ENCODE measurements at regions not wholly inside any gene's neighbourhood (a gene's known extent, or its start where the extent isn't known, plus 50 kb on each side); places are given as distances from the start of the nearest gene placed in this dataset.

- DNase-seq (ENCODE audit: extremely low spot score), result no peak
- POLR2A ChIA-PET, result no interaction called here
- CTCF ChIA-PET, result no interaction called here
- TF ChIP-seq SP1 (IDR thresholded peaks at IDR 0.05) (no peak), BHLHE40 (IDR thresholded peaks at IDR 0.05; ENCODE audit: borderline replicate concordance) (no peak), NFRKB (IDR thresholded peaks at IDR 0.05) (no peak), ZNF384 (IDR thresholded peaks at IDR 0.05) (no peak), ELF4 (IDR thresholded peaks at IDR 0.05) (no peak), TARDBP (IDR thresholded peaks at IDR 0.05) (no peak), CTBP1 (IDR thresholded peaks at IDR 0.05; ENCODE audit: borderline replicate concordance) (no peak), FOXK2 (IDR thresholded peaks at IDR 0.05) (no peak), SUZ12 (IDR thresholded peaks at IDR 0.05) (no peak), LEF1 (IDR thresholded peaks at IDR 0.05; ENCODE audit: borderline replicate concordance) (no peak), ARNT (IDR thresholded peaks at IDR 0.05) (no peak), L3MBTL2 (conservative IDR thresholded peaks at IDR 0.05) (no peak), FOXM1 (IDR thresholded peaks at IDR 0.05; ENCODE audit: borderline replicate concordance) (no peak), FOXA1 (IDR thresholded peaks at IDR 0.05) (no peak), PKNOX1 (IDR thresholded peaks at IDR 0.05) (no peak)
These were observed 191.5 kb downstream of the ZBBX start for GRCh38 chr3:167188592-167188991.

GRCh38 chr3:167187221-167187620 is 192.9 kb downstream of the ZBBX start:
- no peak for DNase-seq (ENCODE audit: extremely low spot score)
- CTCF ChIA-PET, result no interaction called here
- TF ChIP-seq ZNF384 (IDR thresholded peaks at IDR 0.05) (no peak), ARNT (IDR thresholded peaks at IDR 0.05) (no peak), BHLHE40 (IDR thresholded peaks at IDR 0.05; ENCODE audit: borderline replicate concordance) (no peak)
- POLR2A ChIA-PET, result no interaction called here

- CTCF ChIA-PET, result no interaction called here
- TF ChIP-seq L3MBTL2 (conservative IDR thresholded peaks at IDR 0.05) (no peak), FOXM1 (IDR thresholded peaks at IDR 0.05; ENCODE audit: borderline replicate concordance) (no peak), NFRKB (IDR thresholded peaks at IDR 0.05) (no peak), ZNF384 (IDR thresholded peaks at IDR 0.05) (no peak), LEF1 (IDR thresholded peaks at IDR 0.05; ENCODE audit: borderline replicate concordance) (no peak), BHLHE40 (IDR thresholded peaks at IDR 0.05; ENCODE audit: borderline replicate concordance) (no peak), FOXA1 (IDR thresholded peaks at IDR 0.05) (no peak), SUZ12 (IDR thresholded peaks at IDR 0.05) (no peak), ELF4 (IDR thresholded peaks at IDR 0.05) (no peak), SP1 (IDR thresholded peaks at IDR 0.05) (no peak), HDGF (IDR thresholded peaks at IDR 0.05; ENCODE audit: borderline replicate concordance) (no peak), CTBP1 (IDR thresholded peaks at IDR 0.05; ENCODE audit: borderline replicate concordance) (no peak), FOXK2 (IDR thresholded peaks at IDR 0.05) (no peak), PKNOX1 (IDR thresholded peaks at IDR 0.05) (no peak)
- POLR2A ChIA-PET, result no interaction called here
- peak; percentile 15 for DNase-seq (ENCODE audit: extremely low spot score)
These were observed 195.6 kb downstream of the ZBBX start for GRCh38 chr3:167184511-167184910.

- CTCF ChIA-PET, result no interaction called here
- POLR2A ChIA-PET, result no interaction called here
- no peak for DNase-seq (ENCODE audit: extremely low spot score)
- TF ChIP-seq PKNOX1 (IDR thresholded peaks at IDR 0.05) (no peak), FOXK2 (IDR thresholded peaks at IDR 0.05) (no peak), FOXM1 (IDR thresholded peaks at IDR 0.05; ENCODE audit: borderline replicate concordance) (no peak), L3MBTL2 (conservative IDR thresholded peaks at IDR 0.05) (no peak), ZNF384 (IDR thresholded peaks at IDR 0.05) (no peak)
These were observed 207.7 kb downstream of the ZBBX start for GRCh38 chr3:167172377-167172776.

- DNase-seq (ENCODE audit: extremely low spot score), result no peak
- CTCF ChIA-PET, result interaction anchor here (0.6 kb wide), 1 partner anchor 140 kb away, joined by 3 read pairs; no protein-coding TSS in a partner anchor
- POLR2A ChIA-PET, result no interaction called here
- no peak for TF ChIP-seq SUZ12 (IDR thresholded peaks at IDR 0.05)
- no peak for TF ChIP-seq TARDBP (IDR thresholded peaks at IDR 0.05)
- no peak for TF ChIP-seq FOXA1 (IDR thresholded peaks at IDR 0.05)
- no peak for TF ChIP-seq ARNT (IDR thresholded peaks at IDR 0.05)
- TF ChIP-seq PKNOX1 (IDR thresholded peaks at IDR 0.05), result no peak
- TF ChIP-seq LEF1 (IDR thresholded peaks at IDR 0.05; ENCODE audit: borderline replicate concordance), result no peak
- TF ChIP-seq NFRKB (IDR thresholded peaks at IDR 0.05), result no peak
- TF ChIP-seq L3MBTL2 (conservative IDR thresholded peaks at IDR 0.05), result no peak
- TF ChIP-seq BHLHE40 (IDR thresholded peaks at IDR 0.05; ENCODE audit: borderline replicate concordance), result no peak
- no peak for TF ChIP-seq HDGF (IDR thresholded peaks at IDR 0.05; ENCODE audit: borderline replicate concordance)
- no peak for TF ChIP-seq FOXK2 (IDR thresholded peaks at IDR 0.05)
- TF ChIP-seq SP1 (IDR thresholded peaks at IDR 0.05), result no peak
- TF ChIP-seq ZNF384 (IDR thresholded peaks at IDR 0.05), result no peak
- no peak for TF ChIP-seq CTBP1 (IDR thresholded peaks at IDR 0.05; ENCODE audit: borderline replicate concordance)
- TF ChIP-seq ELF4 (IDR thresholded peaks at IDR 0.05), result no peak
- TF ChIP-seq FOXM1 (IDR thresholded peaks at IDR 0.05; ENCODE audit: borderline replicate concordance), result no peak
These were observed 212.6 kb downstream of the ZBBX start for GRCh38 chr3:167167491-167167890.

- ChIA-PET POLR2A (no interaction called here), CTCF (interaction anchor here (0.6 kb wide), 2 partner anchors 141 to 1272 kb away, joined by 3 read pairs; no protein-coding TSS in a partner anchor)
- TF ChIP-seq SUZ12 (IDR thresholded peaks at IDR 0.05) (no peak), SP1 (IDR thresholded peaks at IDR 0.05) (no peak), ZNF384 (IDR thresholded peaks at IDR 0.05) (no peak), FOXK2 (IDR thresholded peaks at IDR 0.05) (no peak)
- no peak for DNase-seq (ENCODE audit: extremely low spot score)
These were observed 213.4 kb downstream of the ZBBX start for GRCh38 chr3:167166594-167167253.
